ENCODE measurements at regions not wholly inside any gene's neighbourhood (a gene's known extent, or its start where the extent isn't known, plus 50 kb on each side); places are given as distances from the start of the nearest gene placed in this dataset.

DNA sequence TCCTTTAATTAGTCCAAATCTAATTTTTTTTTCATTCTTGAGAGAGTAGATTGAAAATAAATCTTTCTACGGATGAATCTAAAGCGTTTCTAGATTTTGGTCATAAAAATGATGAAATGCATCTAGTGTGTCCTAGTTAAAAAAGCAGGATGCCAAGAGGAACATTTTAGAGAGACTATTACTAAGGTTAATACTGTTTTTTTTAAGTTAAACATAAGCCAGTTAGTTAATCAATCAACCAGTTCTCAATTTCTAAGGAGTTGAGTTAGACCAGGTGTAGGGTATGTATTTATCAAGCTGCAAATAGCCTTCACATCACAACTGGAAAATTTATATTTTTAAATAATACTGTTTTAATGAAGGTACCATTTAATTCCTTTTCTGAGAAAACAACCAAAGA is 679.5 kb upstream of the IGFBP7 start:
- no peaks in the 10 kb centered on the region for H3K79me1 ChIP-seq (ENCODE audit: low read length)
- no peak for DNase-seq
- H4K91ac ChIP-seq (ENCODE audit: low read depth, low read length): no peak overlapping the region
- H3K36me3 ChIP-seq (ENCODE audit: control insufficient read depth in 1 of 2, insufficient read depth in 2 of 2, low read length in 2 of 2): no peaks in the 10 kb centered on the region
- no peak overlapping the region for H3K9ac ChIP-seq (ENCODE audit: low read length)
- no peak overlapping the region for H2AK5ac ChIP-seq (ENCODE audit: low read length)
- no peak overlapping the region for H4K12ac ChIP-seq (ENCODE audit: low read depth, low read length)
- H3K27me3 ChIP-seq (ENCODE audit: insufficient read depth, low read length): no peaks in the 10 kb centered on the region
- H3K27ac ChIP-seq (ENCODE audit: low read depth, low read length): no peak overlapping the region
- H3K14ac ChIP-seq (ENCODE audit: low read length): no peak overlapping the region
- no peak overlapping the region for H3K23ac ChIP-seq (ENCODE audit: low read length)
- H3K4me2 ChIP-seq (ENCODE audit: low read length): no peak overlapping the region
- H2BK5ac ChIP-seq (ENCODE audit: low read depth, low read length, poor library complexity): no peak overlapping the region
- H2BK12ac ChIP-seq (ENCODE audit: low read length): no peak overlapping the region
- no peak overlapping the region for H3K4me3 ChIP-seq (ENCODE audit: low read depth, low read length)
- no peaks in the 10 kb centered on the region for H3K9me3 ChIP-seq (ENCODE audit: insufficient read depth, low read depth, low read length)
- H3K4me1 ChIP-seq (ENCODE audit: control insufficient read depth in 1 of 2, insufficient read depth in 2 of 2, low read length in 2 of 2): no peaks in the 10 kb centered on the region
- no peak overlapping the region for H3K18ac ChIP-seq (ENCODE audit: low read length)
- no peak overlapping the region for H2AFZ ChIP-seq (ENCODE audit: insufficient read depth, low read length, poor library complexity)
- H3K4ac ChIP-seq (ENCODE audit: low read depth, low read length): no peak overlapping the region
- H4K8ac ChIP-seq (ENCODE audit: low read depth, low read length): no peak overlapping the region
- no CpG with 5 or more reads among the region's 2 CpGs for WGBS (ENCODE audit: extremely low coverage, insufficient coverage, insufficient read length)
- H3K79me2 ChIP-seq (ENCODE audit: control insufficient read depth, insufficient read depth, low read length, poor library complexity): no peaks in the 10 kb centered on the region
- H2BK120ac ChIP-seq (ENCODE audit: insufficient read depth, low read length, poor library complexity): no peak overlapping the region

DNA sequence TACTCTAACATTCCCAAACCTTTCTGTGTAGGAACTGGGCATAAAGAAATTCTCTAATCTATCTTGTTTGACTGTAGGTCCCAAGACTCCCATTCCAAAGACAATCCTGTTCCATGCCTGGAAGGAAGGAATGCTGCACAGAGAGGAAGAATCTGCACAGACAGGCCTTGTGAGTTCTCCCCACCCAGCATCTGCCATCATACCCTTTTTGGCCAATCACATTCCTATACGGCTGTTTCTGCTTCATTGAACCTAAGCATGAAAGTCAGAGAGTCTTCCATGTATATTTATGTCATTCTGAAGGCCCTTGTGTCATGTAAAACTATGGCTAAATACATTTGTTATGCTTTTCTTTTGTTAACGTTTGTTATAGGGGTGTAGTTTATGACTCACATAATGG is 667.7 kb upstream of the IGFBP7 start:
- no CpG with 5 or more reads among the region's 2 CpGs for WGBS (ENCODE audit: extremely low coverage, insufficient coverage, insufficient read length)

DNA sequence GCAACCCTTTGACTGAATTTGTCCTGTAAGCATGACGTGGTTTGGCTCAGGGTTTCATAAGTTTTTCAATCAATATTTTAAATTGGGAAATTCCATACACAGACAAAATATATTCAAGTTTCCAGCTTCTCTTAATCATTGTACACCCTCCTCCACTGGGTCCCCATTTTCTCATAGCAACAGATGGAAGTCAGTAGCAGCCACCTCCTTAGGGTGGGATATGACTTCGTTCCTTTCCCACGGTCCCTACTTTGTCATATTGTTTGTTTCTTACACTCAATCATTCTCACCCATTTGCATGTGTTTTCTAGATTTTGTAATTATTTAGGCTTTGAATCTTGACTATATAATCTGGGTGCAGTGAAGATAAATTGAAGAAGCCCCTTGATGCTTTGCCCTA is 664.5 kb upstream of the IGFBP7 start:
- DNase-seq: no peak
- no peak overlapping the region for H2BK5ac ChIP-seq (ENCODE audit: low read depth, low read length, poor library complexity)
- no peak overlapping the region for H3K14ac ChIP-seq (ENCODE audit: low read length)
- no peak overlapping the region for H4K91ac ChIP-seq (ENCODE audit: low read depth, low read length)
- no peak overlapping the region for H2AFZ ChIP-seq (ENCODE audit: insufficient read depth, low read length, poor library complexity)
- H3K18ac ChIP-seq (ENCODE audit: low read length): no peak overlapping the region
- no peak overlapping the region for H3K4ac ChIP-seq (ENCODE audit: low read depth, low read length)
- no peak overlapping the region for H4K12ac ChIP-seq (ENCODE audit: low read depth, low read length)
- no peaks in the 10 kb centered on the region for H3K9me3 ChIP-seq (ENCODE audit: insufficient read depth, low read depth, low read length)
- H3K27me3 ChIP-seq (ENCODE audit: insufficient read depth, low read length): no peaks in the 10 kb centered on the region
- H3K79me2 ChIP-seq (ENCODE audit: control insufficient read depth, insufficient read depth, low read length, poor library complexity): no peaks in the 10 kb centered on the region
- H4K8ac ChIP-seq (ENCODE audit: low read depth, low read length): no peak overlapping the region
- H3K79me1 ChIP-seq (ENCODE audit: low read length): peaks cover 4% of the 10 kb centered on the region
- no peaks in the 10 kb centered on the region for H3K36me3 ChIP-seq (ENCODE audit: control insufficient read depth in 1 of 2, insufficient read depth in 2 of 2, low read length in 2 of 2)
- H2BK120ac ChIP-seq (ENCODE audit: insufficient read depth, low read length, poor library complexity): no peak overlapping the region
- no peak overlapping the region for H3K9ac ChIP-seq (ENCODE audit: low read length)
- H2AK5ac ChIP-seq (ENCODE audit: low read length): no peak overlapping the region
- H2BK12ac ChIP-seq (ENCODE audit: low read length): no peak overlapping the region
- no peak overlapping the region for H3K4me2 ChIP-seq (ENCODE audit: low read length)
- peaks cover 3 to 4% of the 10 kb centered on the region in 2 experiments for H3K4me1 ChIP-seq (ENCODE audit: control insufficient read depth in 1 of 2, insufficient read depth in 2 of 2, low read length in 2 of 2)
- no peak overlapping the region for H3K23ac ChIP-seq (ENCODE audit: low read length)
- no peak overlapping the region for H3K4me3 ChIP-seq (ENCODE audit: low read depth, low read length)
- H3K27ac ChIP-seq (ENCODE audit: low read depth, low read length): no peak overlapping the region
- no CpG with 5 or more reads among the region's 3 CpGs for WGBS (ENCODE audit: extremely low coverage, insufficient coverage, insufficient read length)

More for the DNA sequence above, 667.7 kb upstream of the IGFBP7 start:
- Histone ChIP-seq H3K79me2 (ENCODE audit: control insufficient read depth, insufficient read depth, low read length, poor library complexity) (no peaks in the 10 kb centered on the region), H4K12ac (ENCODE audit: low read depth, low read length) (no peak overlapping the region), H3K4me1 (ENCODE audit: control insufficient read depth in 1 of 2, insufficient read depth in 2 of 2, low read length in 2 of 2) (peaks cover 3 to 4% of the 10 kb centered on the region in 2 experiments), H2AK5ac (ENCODE audit: low read length) (no peak overlapping the region), H3K4me3 (ENCODE audit: low read depth, low read length) (no peak overlapping the region), H3K14ac (ENCODE audit: low read length) (no peak overlapping the region), H3K79me1 (ENCODE audit: low read length) (peaks cover 4% of the 10 kb centered on the region), H3K23ac (ENCODE audit: low read length) (no peak overlapping the region), H4K8ac (ENCODE audit: low read depth, low read length) (no peak overlapping the region), H3K9me3 (ENCODE audit: insufficient read depth, low read depth, low read length) (no peaks in the 10 kb centered on the region), H3K36me3 (ENCODE audit: control insufficient read depth in 1 of 2, insufficient read depth in 2 of 2, low read length in 2 of 2) (no peaks in the 10 kb centered on the region), H3K27me3 (ENCODE audit: insufficient read depth, low read length) (no peaks in the 10 kb centered on the region), H2BK120ac (ENCODE audit: insufficient read depth, low read length, poor library complexity) (no peak overlapping the region), H3K4ac (ENCODE audit: low read depth, low read length) (no peak overlapping the region), H3K9ac (ENCODE audit: low read length) (no peak overlapping the region), H2AFZ (ENCODE audit: insufficient read depth, low read length, poor library complexity) (no peak overlapping the region), H4K91ac (ENCODE audit: low read depth, low read length) (no peak overlapping the region), H3K27ac (ENCODE audit: low read depth, low read length) (no peak overlapping the region), H2BK5ac (ENCODE audit: low read depth, low read length, poor library complexity) (no peak overlapping the region), H2BK12ac (ENCODE audit: low read length) (no peak overlapping the region), H3K4me2 (ENCODE audit: low read length) (no peak overlapping the region), H3K18ac (ENCODE audit: low read length) (no peak overlapping the region)
- DNase-seq: peak; percentile 90 to 97

DNA sequence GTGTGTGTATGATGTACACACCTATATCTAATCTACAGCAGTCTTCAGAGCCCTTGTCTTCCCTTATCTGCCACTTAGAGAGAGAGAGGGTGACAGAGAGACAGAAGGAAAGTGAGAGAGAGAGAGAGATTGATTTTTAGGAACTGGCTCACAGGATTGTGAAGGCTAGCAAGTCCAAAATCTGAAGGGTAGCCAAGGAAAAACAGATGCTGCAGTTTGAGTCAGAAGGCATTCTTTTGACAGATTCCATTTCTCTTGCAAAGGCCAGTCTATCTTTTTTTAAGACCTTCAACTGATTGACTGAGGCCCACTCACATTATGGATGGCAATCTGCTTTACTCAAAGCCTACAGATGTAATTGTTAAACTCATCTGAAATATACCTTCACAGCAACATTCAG is 664.0 kb upstream of the IGFBP7 start:
- no peak overlapping the region for H2BK12ac ChIP-seq (ENCODE audit: low read length)
- no peaks in the 10 kb centered on the region for H3K9me3 ChIP-seq (ENCODE audit: insufficient read depth, low read depth, low read length)
- no peaks in the 10 kb centered on the region for H3K27me3 ChIP-seq (ENCODE audit: insufficient read depth, low read length)
- H3K18ac ChIP-seq (ENCODE audit: low read length): no peak overlapping the region
- no peak for DNase-seq
- no peak overlapping the region for H3K9ac ChIP-seq (ENCODE audit: low read length)
- H3K4me3 ChIP-seq (ENCODE audit: low read depth, low read length): no peak overlapping the region
- no peak overlapping the region for H3K27ac ChIP-seq (ENCODE audit: low read depth, low read length)
- H3K79me1 ChIP-seq (ENCODE audit: low read length): peaks cover 4% of the 10 kb centered on the region
- peaks cover 3 to 4% of the 10 kb centered on the region in 2 experiments for H3K4me1 ChIP-seq (ENCODE audit: control insufficient read depth in 1 of 2, insufficient read depth in 2 of 2, low read length in 2 of 2)
- H3K23ac ChIP-seq (ENCODE audit: low read length): no peak overlapping the region
- H3K14ac ChIP-seq (ENCODE audit: low read length): no peak overlapping the region
- H4K8ac ChIP-seq (ENCODE audit: low read depth, low read length): no peak overlapping the region
- H3K36me3 ChIP-seq (ENCODE audit: control insufficient read depth in 1 of 2, insufficient read depth in 2 of 2, low read length in 2 of 2): no peaks in the 10 kb centered on the region
- H3K4me2 ChIP-seq (ENCODE audit: low read length): no peak overlapping the region
- no peaks in the 10 kb centered on the region for H3K79me2 ChIP-seq (ENCODE audit: control insufficient read depth, insufficient read depth, low read length, poor library complexity)
- H2AK5ac ChIP-seq (ENCODE audit: low read length): no peak overlapping the region
- H3K4ac ChIP-seq (ENCODE audit: low read depth, low read length): no peak overlapping the region
- H2AFZ ChIP-seq (ENCODE audit: insufficient read depth, low read length, poor library complexity): no peak overlapping the region
- no peak overlapping the region for H2BK120ac ChIP-seq (ENCODE audit: insufficient read depth, low read length, poor library complexity)
- no peak overlapping the region for H4K12ac ChIP-seq (ENCODE audit: low read depth, low read length)
- no peak overlapping the region for H2BK5ac ChIP-seq (ENCODE audit: low read depth, low read length, poor library complexity)
- no peak overlapping the region for H4K91ac ChIP-seq (ENCODE audit: low read depth, low read length)

All from trophoblast cell (in vitro differentiated cells and primary cell).